CD4-positive, alpha-beta T cell treated with Interleukin-1 beta for 1 hour (primary cell): ENCODE measurements at regions not wholly inside any gene's neighbourhood (a gene's known extent, or its start where the extent isn't known, plus 50 kb on each side); places are given as distances from the start of the nearest gene placed in this dataset.

Experiments
- DNase-seq, 2 donors: peaks; one replicate each; pipeline ENCODE4 v3.0.0-alpha.2; 2020 to 2022

- no peak for DNase-seq
These were observed 217.9 kb downstream of the ENC1 start for GRCh38 chr5:74422671-74423070.

GRCh38 chr5:74422030-74422429 lies 218.5 kb downstream of the ENC1 start:
- no peak for DNase-seq

GRCh38 chr5:74421377-74421776 lies 219.2 kb downstream of the ENC1 start:
- DNase-seq: no peak

- DNase-seq: no peak
These were observed 219.6 kb downstream of the ENC1 start for GRCh38 chr5:74420947-74421346.

- no peak for DNase-seq
These were observed 220.3 kb downstream of the ENC1 start for GRCh38 chr5:74420220-74420619.

- DNase-seq: no peak
These were observed 221.1 kb downstream of the ENC1 start for GRCh38 chr5:74419468-74419867.

GRCh38 chr5:74418709-74419108 lies 221.8 kb downstream of the ENC1 start:
- no peak for DNase-seq

GRCh38 chr5:74418261-74418660 lies 222.3 kb downstream of the ENC1 start:
- no peak for DNase-seq

- DNase-seq: no peak
These were observed 224.8 kb downstream of the ENC1 start for GRCh38 chr5:74415695-74416102.

GRCh38 chr5:74414228-74414627 lies 226.3 kb downstream of the ENC1 start:
- no peak for DNase-seq

GRCh38 chr5:74413403-74414048 lies 227.0 kb downstream of the ENC1 start:
- DNase-seq: no peak

- DNase-seq: no peak
These were observed 228.5 kb downstream of the ENC1 start for GRCh38 chr5:74412066-74412465.

GRCh38 chr5:74409712-74410111 lies 230.8 kb downstream of the ENC1 start:
- no peak for DNase-seq

- DNase-seq: no peak
These were observed 231.3 kb downstream of the ENC1 start for GRCh38 chr5:74409166-74409706.

GRCh38 chr5:74408150-74409043 lies 232.1 kb downstream of the ENC1 start:
- DNase-seq: no peak

GRCh38 chr5:74407701-74408100 lies 232.8 kb downstream of the ENC1 start:
- no peak for DNase-seq

- no peak for DNase-seq
These were observed 233.7 kb downstream of the ENC1 start for GRCh38 chr5:74406844-74407243.

- no peak for DNase-seq
These were observed 234.9 kb downstream of the ENC1 start for GRCh38 chr5:74405593-74405992.

GRCh38 chr5:74404574-74405508 lies 235.7 kb downstream of the ENC1 start:
- DNase-seq: no peak

- no peak for DNase-seq
These were observed 236.8 kb downstream of the ENC1 start for GRCh38 chr5:74403771-74404170.

GRCh38 chr5:74402553-74402952 lies 238.0 kb downstream of the ENC1 start:
- DNase-seq: no peak

- no peak for DNase-seq
These were observed 238.6 kb downstream of the ENC1 start for GRCh38 chr5:74401946-74402320.
